K562 (cell line): ENCODE measurements at regions not wholly inside any gene's neighbourhood (a gene's known extent, or its start where the extent isn't known, plus 50 kb on each side); places are given as distances from the start of the nearest gene placed in this dataset.
A peak's percentile ranks its signal among the peaks of the same experiment; 100 is the strongest.

Experiments used
- ATF7 ChIP-seq: fragments of 450-650 bp; IDR thresholded peaks from 2 replicates; pipeline ENCODE4 v1.7.1; 2014; ENCODE audit warnings: mild to moderate bottlenecking, moderate library complexity
- BRD4 ChIP-seq: fragments of 200-600 bp; sonication (generic); IDR thresholded peaks from 2 replicates; pipeline ENCODE4 v1.6.1; 2017; ENCODE audit warnings: inconsistent platforms
- CCNT2 ChIP-seq: IDR thresholded peaks from 2 replicates; pipeline ENCODE4 v1.6.1; 2011; ENCODE audit warnings: borderline replicate concordance, low read depth, mild to moderate bottlenecking, moderate library complexity, mixed read lengths, low read length; ENCODE audit not compliant: insufficient read length; ENCODE audit errors: extremely low read depth
- CGGBP1 ChIP-seq: fragments of 250-450 bp; sonication (Bioruptor Pico); IDR thresholded peaks from 2 replicates; pipeline ENCODE4 v1.9.0; 2021; ENCODE audit warnings: mild to moderate bottlenecking
- HES1 ChIP-seq: fragments of 450-650 bp; IDR thresholded peaks from 2 replicates; pipeline ENCODE4 v1.6.1; 2016; ENCODE audit warnings: low read depth, mild to moderate bottlenecking, moderate library complexity
- JUND ChIP-seq, 2 experiments: IDR thresholded peaks; 2 replicates in 1 of 2; 3 replicates in 1 of 2; pipeline ENCODE4 v1.6.1; 2011; ENCODE audit warnings: borderline replicate concordance in 2 of 2, low read depth in 2 of 2, low read length in 2 of 2, improper control_type of control experiment in 1 of 2, missing biosample characterization in 1 of 2, missing genetic modification characterization in 1 of 2, missing genetic modification reagents in 1 of 2
- KLF13 ChIP-seq: fragments of 450-650 bp; IDR thresholded peaks from 2 replicates; pipeline ENCODE4 v1.6.1; 2016; ENCODE audit warnings: missing genetic modification characterization, low read depth, mild to moderate bottlenecking, missing compliant biosample characterization, moderate library complexity, borderline replicate concordance
- MXD1 ChIP-seq: fragments of 250-450 bp; sonication (Bioruptor Pico); IDR thresholded peaks from 2 replicates; pipeline ENCODE4 v1.8.0; 2021; ENCODE audit warnings: borderline replicate concordance, mild to moderate bottlenecking, moderate library complexity; ENCODE audit not compliant: poor library complexity, severe bottlenecking
- NCOR1 ChIP-seq: fragments of 450-650 bp; IDR thresholded peaks from 2 replicates; pipeline ENCODE4 v1.6.1; 2016; ENCODE audit warnings: mild to moderate bottlenecking, moderate library complexity
- NFIX ChIP-seq: fragments of 250-450 bp; sonication (Bioruptor Pico); IDR thresholded peaks from 2 replicates; pipeline ENCODE4 v1.4.0; 2020; ENCODE audit warnings: low read depth, mild to moderate bottlenecking, moderate library complexity
- PPARD ChIP-seq: fragments of 250-450 bp; sonication (Bioruptor Pico); IDR thresholded peaks from 2 replicates; pipeline ENCODE4 v1.8.0; 2022; ENCODE audit warnings: inconsistent platforms, mild to moderate bottlenecking, moderate library complexity
- TAF1 ChIP-seq: IDR thresholded peaks from 2 replicates; pipeline ENCODE4 v1.6.1; 2011; ENCODE audit warnings: mild to moderate bottlenecking, low read length, moderate library complexity; ENCODE audit not compliant: insufficient read depth, control insufficient read depth, severe bottlenecking; ENCODE audit errors: extremely low read depth
- TAF15 ChIP-seq: fragments of 200-400 bp; formaldehyde crosslinking; IDR thresholded peaks from 2 replicates; pipeline ENCODE4 v1.6.1; 2017; ENCODE audit warnings: mild to moderate bottlenecking, low read depth, low read length, moderate library complexity
- TCF7L2 ChIP-seq: fragments of 150-350 bp; IDR thresholded peaks from 2 replicates; pipeline ENCODE4 v1.6.1; 2016; ENCODE audit warnings: low read depth, mild to moderate bottlenecking, low read length, moderate library complexity
- ZBTB34 ChIP-seq: fragments of 250-450 bp; sonication (Bioruptor Pico); IDR thresholded peaks from 2 replicates; pipeline ENCODE4 v1.8.0; 2021; ENCODE audit warnings: mild to moderate bottlenecking, moderate library complexity
- ZNF740 ChIP-seq, 3 experiments: fragments of 200-800 bp in 1 of 3; sonication (Bioruptor generic) in 1 of 3; sonication (generic) in 1 of 3; formaldehyde crosslinking in 1 of 3; IDR thresholded peaks; 2 replicates each; pipeline versions ENCODE4 v1.6.1 to v1.8.0; 2016 to 2022; ENCODE audit warnings: mild to moderate bottlenecking in 2 of 3, missing compliant biosample characterization in 2 of 3, missing genetic modification characterization in 2 of 3, missing genetic modification reagents in 1 of 3
- TF ChIP-seq, protein P1 (sequence below): fragments of 250-450 bp; sonication (Bioruptor Pico); IDR thresholded peaks from 2 replicates; pipeline ENCODE4 v1.4.0; 2020; ENCODE audit warnings: mild to moderate bottlenecking

DNA sequence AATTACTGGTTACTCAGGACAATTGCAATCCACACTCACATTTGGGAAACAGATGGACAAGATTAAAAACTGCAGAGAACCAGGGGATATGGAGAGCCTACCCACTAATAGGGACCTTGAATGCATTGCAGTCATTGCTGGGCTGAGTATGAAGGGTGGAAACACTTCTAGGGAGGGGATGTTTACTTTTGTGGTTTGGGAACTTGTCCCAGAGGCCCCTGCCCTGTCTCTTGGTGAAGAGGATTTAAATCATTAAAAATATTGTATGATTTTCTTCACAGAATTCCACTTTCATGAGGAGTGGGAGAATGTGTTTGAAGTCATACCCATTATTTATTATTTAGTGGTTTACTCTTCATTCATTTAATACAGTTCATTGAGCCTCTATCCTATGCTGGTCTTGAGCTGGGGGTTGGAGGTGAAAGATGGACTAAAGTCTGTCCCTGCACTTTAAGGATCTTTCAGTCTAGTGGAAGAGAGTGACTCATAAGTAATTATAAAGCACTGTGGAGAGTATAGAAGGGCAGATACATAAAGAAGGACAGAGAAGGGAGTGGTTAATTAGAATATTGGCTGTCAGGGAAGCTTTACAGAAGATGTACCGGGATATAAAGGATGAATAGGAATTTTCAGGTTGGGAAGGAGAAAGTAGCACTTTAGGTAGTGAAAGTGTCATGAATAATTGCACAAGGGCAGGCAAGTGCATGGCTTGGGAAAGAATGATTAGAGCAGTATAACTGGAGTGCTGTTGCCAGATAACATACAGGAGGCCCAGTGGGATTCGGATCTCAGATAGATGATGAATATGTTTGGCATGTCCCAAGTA is 313.4 kb downstream of the LPIN1 start (continued):
- peak; percentile 37; the same call in 1 of the 2 replicates for TF ChIP-seq HES1
- peak; percentile 26; the same call in 1 of the 2 replicates for TF ChIP-seq ATF7
- TF ChIP-seq CCNT2 = peak; percentile 45
- TF ChIP-seq MXD1 = no peak
- no peak for TF ChIP-seq KLF13
- no peak for TF ChIP-seq PPARD (CRISPR knock-in tag)
- TF ChIP-seq NFIX = no peak
- no peak for TF ChIP-seq TAF15
- TF ChIP-seq ZNF740 (CRISPR knock-in tag; IDR thresholded peaks at IDR 0.05) = no peak
- TF ChIP-seq ZNF740 (tag; IDR thresholded peaks at IDR 0.05) = no peak
- peak; percentile 81 for TF ChIP-seq NCOR1
- TF ChIP-seq ZBTB34 = no peak
- no peak for TF ChIP-seq CGGBP1
- TF ChIP-seq, protein P1, sequence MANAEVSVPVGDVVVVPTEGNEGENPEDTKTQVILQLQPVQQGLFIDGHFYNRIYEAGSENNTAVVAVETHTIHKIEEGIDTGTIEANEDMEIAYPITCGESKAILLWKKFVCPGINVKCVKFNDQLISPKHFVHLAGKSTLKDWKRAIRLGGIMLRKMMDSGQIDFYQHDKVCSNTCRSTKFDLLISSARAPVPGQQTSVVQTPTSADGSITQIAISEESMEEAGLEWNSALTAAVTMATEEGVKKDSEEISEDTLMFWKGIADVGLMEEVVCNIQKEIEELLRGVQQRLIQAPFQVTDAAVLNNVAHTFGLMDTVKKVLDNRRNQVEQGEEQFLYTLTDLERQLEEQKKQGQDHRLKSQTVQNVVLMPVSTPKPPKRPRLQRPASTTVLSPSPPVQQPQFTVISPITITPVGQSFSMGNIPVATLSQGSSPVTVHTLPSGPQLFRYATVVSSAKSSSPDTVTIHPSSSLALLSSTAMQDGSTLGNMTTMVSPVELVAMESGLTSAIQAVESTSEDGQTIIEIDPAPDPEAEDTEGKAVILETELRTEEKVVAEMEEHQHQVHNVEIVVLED (CRISPR knock-in tag) = no peak
- TF ChIP-seq TAF1 = no peak
- TF ChIP-seq JUND (IDR thresholded peaks at IDR 0.05; ENCODE audit: borderline replicate concordance, low read depth, low read length) = no peak; the same call in 1 of the 2 replicates
- peak; percentile 62; the same call in 2 of the 3 replicates for TF ChIP-seq JUND (tag; IDR thresholded peaks at IDR 0.05; ENCODE audit: borderline replicate concordance, low read depth, low read length)
- no peak for TF ChIP-seq BRD4
- no peak for TF ChIP-seq TCF7L2
